GM21723 (cell line): ENCODE measurements at regions not wholly inside any gene's neighbourhood (a gene's known extent, or its start where the extent isn't known, plus 50 kb on each side); places are given as distances from the start of the nearest gene placed in this dataset.
"Not testable (repeated sequence)": the region's sequence is repeated elsewhere in the genome, so short reads cannot be mapped to it uniquely, and the experiment has no call there.

Source experiments
- ATAC-seq: cut with Tn5 transposase; IDR thresholded peaks from one replicate; pipeline ENCODE4 v1.9.1; 2021; ENCODE audit warnings: mild to moderate bottlenecking, moderate library complexity; ENCODE audit not compliant: unreplicated experiment

GRCh38 chr1:172833954-172834353 is 175.1 kb downstream of the FASLG start:
- ATAC-seq: no peak

GRCh38 chr1:172834609-172835008 is 175.7 kb downstream of the FASLG start:
- no peak for ATAC-seq

GRCh38 chr1:172835834-172836233 is 176.9 kb downstream of the FASLG start:
- ATAC-seq: no peak

GRCh38 chr1:172837816-172838679 is 179.1 kb downstream of the FASLG start:
- no peak for ATAC-seq

GRCh38 chr1:172838680-172839313 is 179.9 kb downstream of the FASLG start:
- ATAC-seq: no peak

GRCh38 chr1:172839639-172840038 is 180.7 kb downstream of the FASLG start:
- ATAC-seq: not testable (repeated sequence)

- ATAC-seq: no peak
Measured at GRCh38 chr1:172843444-172843843, 184.5 kb downstream of the FASLG start.

- no peak for ATAC-seq
Measured at GRCh38 chr1:172845371-172845770, 186.5 kb downstream of the FASLG start.

GRCh38 chr1:172845865-172846264 is 187.0 kb downstream of the FASLG start:
- ATAC-seq: no peak

GRCh38 chr1:172847814-172848213 is 188.9 kb downstream of the FASLG start:
- ATAC-seq: not testable (repeated sequence)

GRCh38 chr1:172849653-172850052 is 190.8 kb downstream of the FASLG start:
- ATAC-seq: no peak

GRCh38 chr1:172851077-172851476 is 192.2 kb downstream of the FASLG start:
- ATAC-seq: no peak

GRCh38 chr1:172851856-172852255 is 193.0 kb downstream of the FASLG start:
- ATAC-seq: no peak

GRCh38 chr1:172855983-172856382 is 194.8 kb downstream of the TNFSF18 start:
- not testable (repeated sequence) for ATAC-seq

GRCh38 chr1:172863031-172863430 is 187.7 kb downstream of the TNFSF18 start:
- ATAC-seq: no peak

GRCh38 chr1:172867216-172867818 is 183.4 kb downstream of the TNFSF18 start:
- no peak for ATAC-seq

- no peak for ATAC-seq
Measured at GRCh38 chr1:172870901-172871606, 179.7 kb downstream of the TNFSF18 start.

GRCh38 chr1:172874950-172875349 is 175.8 kb downstream of the TNFSF18 start:
- ATAC-seq: peak; percentile 61

GRCh38 chr1:172875892-172876291 is 174.8 kb downstream of the TNFSF18 start:
- no peak for ATAC-seq

- no peak for ATAC-seq
Measured at GRCh38 chr1:172882385-172882784, 168.4 kb downstream of the TNFSF18 start.

GRCh38 chr1:172882791-172883386 is 167.9 kb downstream of the TNFSF18 start:
- no peak for ATAC-seq
